Activated CD8-positive, alpha-beta T cell treated with anti-CD3 and anti-CD28 coated beads for 36 hours (primary cell): ENCODE measurements at regions not wholly inside any gene's neighbourhood (a gene's known extent, or its start where the extent isn't known, plus 50 kb on each side); places are given as distances from the start of the nearest gene placed in this dataset.

ENCODE experiments used
- ATAC-seq: fragments of 200-7000 bp; cut with Tn5 transposase; one replicate; pipeline ENCODE4 v1.10.0; 2021; ENCODE audit warnings: mild to moderate bottlenecking, moderate library complexity
- CTCF ChIA-PET: fragments of 350-600 bp; sonication (Branson Sonifier 250); formaldehyde crosslinking; loops from one replicate; lab custom pipeline; 2021; ENCODE audit warnings: antibody characterized with exemption; lab: Charles Lee
- POLR2A ChIA-PET: fragments of 350-600 bp; sonication (Branson Sonifier 250); formaldehyde crosslinking; loops from one replicate; lab custom pipeline; 2021; ENCODE audit warnings: antibody characterized with exemption; lab: Charles Lee
- DNase-seq: peaks from one replicate; pipeline ENCODE4 v3.0.0-alpha.2; 2020
- H3K27ac Mint-ChIP-seq: one replicate; pipeline ENCODE4 v1.8.0; 2021; ENCODE audit warnings: mild to moderate bottlenecking, mixed read lengths
- H3K27me3 Mint-ChIP-seq: one replicate; pipeline ENCODE4 v1.8.0; 2021; ENCODE audit warnings: mixed read lengths
- H3K36me3 Mint-ChIP-seq: one replicate; pipeline ENCODE4 v1.8.0; 2021; ENCODE audit warnings: low read depth, mixed read lengths
- H3K4me1 Mint-ChIP-seq: one replicate; pipeline ENCODE4 v1.8.0; 2021; ENCODE audit warnings: low read depth, mixed read lengths
- H3K4me3 Mint-ChIP-seq: one replicate; pipeline ENCODE4 v1.8.0; 2021; ENCODE audit warnings: mild to moderate bottlenecking, moderate library complexity, mixed read lengths
- H3K9me3 Mint-ChIP-seq: one replicate; pipeline ENCODE4 v1.8.0; 2021; ENCODE audit warnings: mixed read lengths
- intact Hi-C: fragments of 100-400 bp; cut with micrococcal nuclease; formaldehyde crosslinking; loops from one replicate; pipeline ENCODE4 v1.10.0; 2022
- TF ChIP-seq, protein P1 (sequence below): fragments of 200-600 bp; IDR thresholded peaks from one replicate; pipeline ENCODE4 v1.8.0; 2022; ENCODE audit warnings: antibody characterized with exemption, mild to moderate bottlenecking

DNA sequence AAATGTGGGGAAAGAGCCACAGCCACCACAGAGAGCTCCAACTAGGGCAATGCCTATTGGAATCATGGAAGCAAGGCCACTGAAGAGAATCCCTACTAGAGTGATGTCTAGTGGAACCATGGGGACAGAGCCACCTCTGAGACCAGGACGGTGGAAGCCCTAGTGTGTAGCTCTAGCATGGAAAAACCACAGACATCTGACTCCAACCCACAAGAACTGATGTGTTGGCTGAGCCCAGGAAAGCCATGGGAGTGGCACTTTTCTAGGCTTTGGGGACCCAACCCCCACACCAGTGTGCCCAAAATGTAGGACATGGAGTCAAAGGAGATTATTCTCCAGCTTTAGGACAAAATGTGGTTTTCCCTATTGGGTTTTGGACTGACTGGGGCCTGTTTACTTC, 721.9 kb downstream of the BRINP1 start:
- no peaks in the 10 kb centered on the region for H3K4me1 Mint-ChIP-seq
- H3K4me3 Mint-ChIP-seq: no peak overlapping the region
- DNase-seq (no peak), ATAC-seq (no peak)
- H3K9me3 Mint-ChIP-seq: peaks cover 3% of the 10 kb centered on the region
- H3K36me3 Mint-ChIP-seq: no peaks in the 10 kb centered on the region
- H3K27ac Mint-ChIP-seq: no peak overlapping the region
- intact Hi-C loops: no loop called here
- TF ChIP-seq, protein P1, sequence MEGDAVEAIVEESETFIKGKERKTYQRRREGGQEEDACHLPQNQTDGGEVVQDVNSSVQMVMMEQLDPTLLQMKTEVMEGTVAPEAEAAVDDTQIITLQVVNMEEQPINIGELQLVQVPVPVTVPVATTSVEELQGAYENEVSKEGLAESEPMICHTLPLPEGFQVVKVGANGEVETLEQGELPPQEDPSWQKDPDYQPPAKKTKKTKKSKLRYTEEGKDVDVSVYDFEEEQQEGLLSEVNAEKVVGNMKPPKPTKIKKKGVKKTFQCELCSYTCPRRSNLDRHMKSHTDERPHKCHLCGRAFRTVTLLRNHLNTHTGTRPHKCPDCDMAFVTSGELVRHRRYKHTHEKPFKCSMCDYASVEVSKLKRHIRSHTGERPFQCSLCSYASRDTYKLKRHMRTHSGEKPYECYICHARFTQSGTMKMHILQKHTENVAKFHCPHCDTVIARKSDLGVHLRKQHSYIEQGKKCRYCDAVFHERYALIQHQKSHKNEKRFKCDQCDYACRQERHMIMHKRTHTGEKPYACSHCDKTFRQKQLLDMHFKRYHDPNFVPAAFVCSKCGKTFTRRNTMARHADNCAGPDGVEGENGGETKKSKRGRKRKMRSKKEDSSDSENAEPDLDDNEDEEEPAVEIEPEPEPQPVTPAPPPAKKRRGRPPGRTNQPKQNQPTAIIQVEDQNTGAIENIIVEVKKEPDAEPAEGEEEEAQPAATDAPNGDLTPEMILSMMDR: no peak
- ChIA-PET POLR2A (no interaction called here), CTCF (no interaction called here)
- no peaks in the 10 kb centered on the region for H3K27me3 Mint-ChIP-seq

DNA sequence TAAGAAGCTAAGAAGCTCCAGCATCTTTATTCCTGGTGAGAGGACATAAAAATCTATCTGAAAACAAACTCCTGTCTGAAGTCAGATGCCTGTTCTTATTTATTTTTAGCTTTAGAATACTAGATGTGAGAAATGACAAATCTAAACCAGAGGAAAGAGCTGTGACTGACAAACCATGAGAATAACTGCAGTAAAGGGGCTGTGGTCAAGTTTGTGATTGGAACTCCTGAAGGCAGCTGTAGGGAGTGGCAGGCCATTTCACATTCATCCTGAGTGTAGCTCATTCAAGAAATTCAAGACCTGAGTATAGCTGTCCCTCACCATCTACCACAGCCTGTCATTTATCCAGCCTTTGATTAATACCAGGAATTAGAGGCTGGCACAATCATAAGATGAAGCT, 718.8 kb downstream of the BRINP1 start:
- CTCF ChIA-PET: no interaction called here
- H3K4me1 Mint-ChIP-seq: no peaks in the 10 kb centered on the region

DNA sequence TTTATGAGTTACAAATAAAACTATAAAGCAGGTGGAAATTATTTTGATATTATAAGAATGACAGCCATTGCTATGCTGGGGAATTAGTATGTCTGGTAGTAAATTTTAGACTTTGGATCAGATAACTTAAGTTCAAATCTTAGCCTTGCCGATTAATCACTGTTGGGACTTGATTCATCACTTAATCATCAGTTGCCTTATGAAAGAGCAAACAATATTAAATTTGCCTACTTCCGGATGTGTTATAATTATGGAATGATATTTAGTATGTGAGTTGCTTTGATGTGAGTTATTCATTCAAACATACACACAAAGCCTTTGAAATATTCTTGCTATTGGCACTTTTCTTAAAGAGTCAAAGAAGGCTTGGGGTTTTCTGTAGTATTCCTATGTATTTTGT, 717.7 kb downstream of the BRINP1 start:
- no peaks in the 10 kb centered on the region for H3K36me3 Mint-ChIP-seq

More for the DNA sequence above, 718.8 kb downstream of the BRINP1 start:
- H3K36me3 Mint-ChIP-seq: no peaks in the 10 kb centered on the region
- H3K27me3 Mint-ChIP-seq: no peaks in the 10 kb centered on the region
- H3K9me3 Mint-ChIP-seq: peaks cover 3% of the 10 kb centered on the region
- ATAC-seq (no peak), DNase-seq (no peak)
- POLR2A ChIA-PET: no interaction called here
- TF ChIP-seq, protein P1: no peak
- intact Hi-C loops: no loop called here
- H3K4me3 Mint-ChIP-seq: no peak overlapping the region
- H3K27ac Mint-ChIP-seq: no peak overlapping the region

DNA sequence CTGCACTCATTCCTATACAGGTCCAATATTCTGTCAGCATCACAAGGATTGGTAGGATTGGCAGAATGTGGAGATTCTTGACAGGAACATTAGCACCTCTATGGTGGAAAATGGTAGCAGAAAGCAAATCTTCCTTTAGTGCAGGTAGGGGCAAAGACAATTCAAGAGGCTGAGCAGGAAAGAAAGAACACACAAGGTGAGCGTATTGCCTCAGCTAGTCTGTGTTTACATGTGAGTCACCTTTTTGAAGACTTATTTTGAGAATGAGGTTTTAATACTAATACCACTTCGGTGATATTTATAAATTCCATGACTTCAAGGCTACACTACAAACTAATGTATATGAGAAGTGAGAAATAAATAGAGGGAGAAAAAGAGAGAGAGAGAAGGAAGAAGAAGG, 717.0 kb downstream of the BRINP1 start:
- intact Hi-C loops: no loop called here
- no peak overlapping the region for H3K27ac Mint-ChIP-seq
- no peak for ATAC-seq
- no peaks in the 10 kb centered on the region for H3K4me1 Mint-ChIP-seq
- CTCF ChIA-PET: no interaction called here
- TF ChIP-seq, protein P1: no peak
- no peak for DNase-seq
- no peaks in the 10 kb centered on the region for H3K9me3 Mint-ChIP-seq
- H3K4me3 Mint-ChIP-seq: no peak overlapping the region
- no peaks in the 10 kb centered on the region for H3K27me3 Mint-ChIP-seq
- POLR2A ChIA-PET: no interaction called here
- no peaks in the 10 kb centered on the region for H3K36me3 Mint-ChIP-seq

More for the DNA sequence above, 717.7 kb downstream of the BRINP1 start:
- ATAC-seq (no peak), DNase-seq (no peak)
- Mint-ChIP-seq H3K9me3 (peaks cover 2% of the 10 kb centered on the region), H3K4me3 (no peak overlapping the region), H3K4me1 (no peaks in the 10 kb centered on the region), H3K27me3 (no peaks in the 10 kb centered on the region), H3K27ac (no peak overlapping the region)
- ChIA-PET POLR2A (interaction anchor here (0.6 kb wide), 1 partner anchor 116 kb away, joined by 3 read pairs; no protein-coding TSS in a partner anchor), CTCF (no interaction called here)
- TF ChIP-seq, protein P1: no peak
- intact Hi-C loops: no loop called here

DNA sequence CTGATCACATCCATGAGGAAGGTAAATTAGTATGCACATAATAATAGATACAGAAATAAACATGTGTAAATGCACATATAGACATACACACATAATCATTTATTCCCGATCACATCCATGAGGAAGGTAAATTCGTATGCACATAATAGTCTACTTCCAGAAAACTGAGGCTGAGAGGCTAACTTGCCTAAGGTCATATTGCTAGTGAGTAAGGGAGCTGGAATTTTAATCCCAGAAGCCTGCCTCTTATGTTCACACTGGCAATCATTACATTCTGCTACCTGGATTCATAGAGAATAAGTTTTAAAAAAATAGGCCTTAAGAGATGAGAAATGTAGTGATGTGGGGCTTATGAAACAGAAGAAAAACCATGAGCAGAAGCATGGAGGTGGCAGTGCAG, 716.3 kb downstream of the BRINP1 start:
- H3K4me3 Mint-ChIP-seq: no peak overlapping the region
- H3K27me3 Mint-ChIP-seq: no peaks in the 10 kb centered on the region
- TF ChIP-seq, protein P1: no peak
- no peaks in the 10 kb centered on the region for H3K4me1 Mint-ChIP-seq
- ChIA-PET POLR2A (no interaction called here), CTCF (no interaction called here)
- H3K27ac Mint-ChIP-seq: no peak overlapping the region
- DNase-seq (no peak), ATAC-seq (no peak)
- H3K36me3 Mint-ChIP-seq: no peaks in the 10 kb centered on the region
- intact Hi-C loops: no loop called here
- H3K9me3 Mint-ChIP-seq: no peaks in the 10 kb centered on the region
